ENCODE measurements at regions not wholly inside any gene's neighbourhood (a gene's known extent, or its start where the extent isn't known, plus 50 kb on each side); places are given as distances from the start of the nearest gene placed in this dataset.

GRCh38 chr9:14424983-14425382, 111.0 kb upstream of the NFIB start:
- no peak for DNase-seq

GRCh38 chr9:14424289-14424688, 110.3 kb upstream of the NFIB start:
- DNase-seq: no peak

GRCh38 chr9:14423815-14424261, 109.9 kb upstream of the NFIB start:
- no peak for DNase-seq

GRCh38 chr9:14421291-14421690, 107.3 kb upstream of the NFIB start:
- DNase-seq: no peak

GRCh38 chr9:14418941-14419937, 105.3 kb upstream of the NFIB start:
- DNase-seq: no peak

- DNase-seq: no peak
These were observed 104.5 kb upstream of the NFIB start for GRCh38 chr9:14418301-14418940.

- DNase-seq: no peak
These were observed 103.3 kb upstream of the NFIB start for GRCh38 chr9:14417237-14417636.

- no peak for DNase-seq
These were observed 102.0 kb upstream of the NFIB start for GRCh38 chr9:14415947-14416346.

- DNase-seq: no peak
These were observed 99.9 kb upstream of the NFIB start for GRCh38 chr9:14413812-14414211.

GRCh38 chr9:14412775-14413174, 98.8 kb upstream of the NFIB start:
- DNase-seq: no peak

GRCh38 chr9:14406463-14406862, 92.5 kb upstream of the NFIB start:
- no peak for DNase-seq

- no peak for DNase-seq
These were observed 91.3 kb upstream of the NFIB start for GRCh38 chr9:14405176-14405706.

GRCh38 chr9:14403081-14403480, 89.1 kb upstream of the NFIB start:
- DNase-seq: no peak

- DNase-seq: no peak
These were observed 88.6 kb upstream of the NFIB start for GRCh38 chr9:14402583-14402982.

GRCh38 chr9:14401911-14402310, 88.0 kb upstream of the NFIB start:
- DNase-seq: no peak

- DNase-seq: no peak
These were observed 86.7 kb upstream of the NFIB start for GRCh38 chr9:14400658-14400995.

GRCh38 chr9:14399756-14400657, 86.1 kb upstream of the NFIB start:
- no peak for DNase-seq

GRCh38 chr9:14398473-14398872, 84.5 kb upstream of the NFIB start:
- DNase-seq: no peak

GRCh38 chr9:14396171-14396570, 82.2 kb upstream of the NFIB start:
- DNase-seq: no peak

GRCh38 chr9:14395317-14396082, 81.6 kb upstream of the NFIB start:
- no peak for DNase-seq

- DNase-seq: no peak
These were observed 79.5 kb upstream of the NFIB start for GRCh38 chr9:14393418-14393817.

GRCh38 chr9:14391620-14392019, 77.7 kb upstream of the NFIB start:
- no peak for DNase-seq

Data from suppressor macrophage treated with lipopolysaccharide for 4 hours (primary cell).